ENCODE measurements at regions not wholly inside any gene's neighbourhood (a gene's known extent, or its start where the extent isn't known, plus 50 kb on each side); places are given as distances from the start of the nearest gene placed in this dataset.
"Not testable (repeated sequence)": the region's sequence is repeated elsewhere in the genome, so short reads cannot be mapped to it uniquely, and the experiment has no call there.

GRCh38 chr12:115319446-115320040, 635.6 kb upstream of the TBX3 start:
- DNase-seq (ENCODE audit: low spot score): no peak

GRCh38 chr12:115313929-115314328, 630.0 kb upstream of the TBX3 start:
- DNase-seq (ENCODE audit: low spot score): no peak

GRCh38 chr12:115312901-115313300, 628.9 kb upstream of the TBX3 start:
- DNase-seq (ENCODE audit: low spot score): no peak

DNA sequence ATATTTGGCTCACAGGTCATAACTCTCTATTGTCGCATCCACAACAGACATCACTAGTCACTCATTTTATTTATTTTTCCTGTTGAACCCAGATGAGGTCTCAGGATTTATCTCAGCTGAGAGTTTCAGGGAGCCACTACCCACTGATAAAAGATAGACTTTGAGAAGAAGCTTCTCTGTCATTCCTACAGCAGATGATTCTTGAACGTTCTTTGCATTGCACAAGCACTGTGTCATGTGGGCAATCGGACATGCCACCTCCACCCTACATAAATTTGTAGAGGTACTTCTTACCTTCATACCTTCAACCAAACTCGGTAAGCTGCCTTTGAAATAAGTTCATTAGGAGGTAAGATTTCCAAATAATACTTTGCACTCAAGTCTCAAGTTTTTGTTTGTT, 627.9 kb upstream of the TBX3 start:
- no peak for DNase-seq (ENCODE audit: low spot score)

- no peak for DNase-seq (ENCODE audit: low spot score)
Observed at GRCh38 chr12:115308918-115309317, 624.9 kb upstream of the TBX3 start.

GRCh38 chr12:115306380-115306779, 622.4 kb upstream of the TBX3 start:
- no peak for DNase-seq (ENCODE audit: low spot score)

GRCh38 chr12:115305867-115306266, 621.9 kb upstream of the TBX3 start:
- no peak for DNase-seq (ENCODE audit: low spot score)

DNA sequence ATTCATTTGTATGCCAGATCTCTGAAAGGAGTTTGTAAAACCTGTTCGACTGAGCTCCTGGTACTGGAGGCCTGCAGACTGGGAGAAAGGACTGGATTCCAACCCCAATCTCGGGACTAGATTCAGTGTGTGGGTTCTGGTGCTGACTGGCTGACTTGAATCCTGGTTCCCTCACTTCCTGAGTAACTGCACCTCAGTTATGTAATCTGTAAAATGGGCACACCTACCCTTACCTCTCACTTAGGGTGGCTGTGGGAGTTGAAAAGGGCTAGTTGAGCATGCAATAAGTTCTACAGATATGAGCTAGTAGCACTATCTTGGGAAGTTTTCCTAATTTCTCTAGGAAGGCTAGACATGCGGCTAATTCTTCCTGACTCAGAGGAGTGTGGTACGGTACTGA, 621.3 kb upstream of the TBX3 start:
- no peak for DNase-seq (ENCODE audit: low spot score)

- no peak for DNase-seq (ENCODE audit: low spot score)
Observed at GRCh38 chr12:115303723-115304309, 619.8 kb upstream of the TBX3 start.

GRCh38 chr12:115297445-115297844, 613.5 kb upstream of the TBX3 start:
- DNase-seq (ENCODE audit: low spot score): no peak

- no peak for DNase-seq (ENCODE audit: low spot score)
Observed at GRCh38 chr12:115296613-115297198, 612.7 kb upstream of the TBX3 start.

DNA sequence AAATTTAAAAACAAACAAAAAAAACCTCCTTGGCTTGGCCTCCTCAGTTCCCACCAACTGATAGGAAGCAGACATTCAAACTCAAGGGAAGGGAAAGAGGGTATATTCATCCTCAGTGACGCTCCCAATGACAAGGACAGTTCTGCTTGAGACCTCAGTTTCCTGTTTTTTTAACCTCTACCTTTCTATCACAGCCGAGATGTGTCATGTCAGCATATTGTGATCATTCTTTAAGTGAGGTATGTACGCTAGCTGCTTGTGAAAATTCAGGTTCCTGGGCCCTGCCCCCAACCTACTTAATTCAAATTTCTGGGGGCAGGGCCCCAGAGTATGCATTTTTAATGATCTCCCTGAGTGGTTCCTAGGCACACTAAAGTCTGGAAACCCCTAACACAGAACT, 611.9 kb upstream of the TBX3 start:
- DNase-seq (ENCODE audit: low spot score): no peak

GRCh38 chr12:115294453-115295133, 610.6 kb upstream of the TBX3 start:
- DNase-seq (ENCODE audit: low spot score): no peak

GRCh38 chr12:115285429-115285828, 601.5 kb upstream of the TBX3 start:
- DNase-seq (ENCODE audit: low spot score): not testable (repeated sequence)

GRCh38 chr12:115273456-115273855, 589.5 kb upstream of the TBX3 start:
- no peak for DNase-seq (ENCODE audit: low spot score)

- DNase-seq (ENCODE audit: low spot score): no peak
Observed at GRCh38 chr12:115268451-115268850, 584.5 kb upstream of the TBX3 start.

DNA sequence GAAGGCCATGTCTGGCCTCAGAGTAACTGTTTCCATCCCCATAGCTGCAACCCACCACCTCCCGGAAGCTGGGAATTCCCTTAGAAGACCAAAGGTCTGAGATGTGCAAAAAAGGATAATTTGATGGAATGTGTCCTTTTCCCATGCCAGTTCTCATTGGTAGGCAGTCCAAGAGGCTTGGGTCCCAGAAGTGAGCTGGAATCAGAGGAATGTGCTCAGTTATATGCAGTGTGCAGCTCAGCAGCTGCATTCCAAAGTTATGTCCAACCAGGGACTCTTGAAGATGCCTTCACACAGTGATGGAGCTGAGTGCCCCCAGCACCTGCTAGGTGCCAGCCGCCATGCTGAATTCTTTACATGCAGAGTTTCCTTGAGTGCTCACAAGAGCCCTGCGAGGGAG, 583.9 kb upstream of the TBX3 start:
- no peak for DNase-seq (ENCODE audit: low spot score)

GRCh38 chr12:115267464-115267863, 583.5 kb upstream of the TBX3 start:
- no peak for DNase-seq (ENCODE audit: low spot score)

GRCh38 chr12:115264605-115265004, 580.6 kb upstream of the TBX3 start:
- DNase-seq (ENCODE audit: low spot score): no peak

DNA sequence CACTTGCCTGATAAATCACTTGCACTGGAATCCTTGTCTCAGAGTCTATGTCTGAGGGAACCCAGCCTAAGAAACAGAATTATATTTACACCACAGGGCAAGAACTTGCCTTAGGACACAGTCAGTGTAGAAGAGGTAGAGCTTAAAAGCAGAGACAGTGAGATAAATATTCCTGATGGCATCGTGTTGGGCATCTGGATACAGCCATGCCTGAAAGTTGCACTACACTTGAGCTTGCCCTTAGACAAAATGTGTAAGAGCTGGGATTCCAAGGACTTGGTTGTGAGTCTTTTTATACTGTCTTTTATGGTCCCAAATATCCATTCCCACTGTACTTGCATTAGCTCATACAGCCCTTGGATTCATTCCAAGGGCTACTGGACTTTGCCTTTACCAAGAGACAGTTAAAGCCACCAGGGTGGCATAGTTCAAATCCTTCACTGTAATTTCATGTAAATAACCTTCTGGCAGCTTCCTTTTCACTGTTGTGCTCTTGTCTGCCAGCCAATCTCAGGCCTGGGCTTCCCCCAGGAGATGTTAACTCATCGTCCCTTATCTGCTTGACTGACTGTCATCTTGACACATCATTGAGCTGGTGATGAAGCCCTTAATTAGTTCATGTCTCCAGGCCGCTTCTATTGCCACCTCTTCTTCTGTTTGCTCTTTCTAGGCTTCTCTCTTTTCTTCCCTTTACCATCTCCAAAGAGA, 577.9 kb upstream of the TBX3 start:
- DNase-seq (ENCODE audit: low spot score): no peak

- no peak for DNase-seq (ENCODE audit: low spot score)
Observed at GRCh38 chr12:115260762-115261675, 577.0 kb upstream of the TBX3 start.

All from ecto neural progenitor cell (in vitro differentiated cells).